C4-2B (cell line): ENCODE measurements at regions not wholly inside any gene's neighbourhood (a gene's known extent, or its start where the extent isn't known, plus 50 kb on each side); places are given as distances from the start of the nearest gene placed in this dataset.

ENCODE experiments used
- H3K27ac ChIP-seq: fragments of 450-650 bp; 2 replicates; pipeline ENCODE4 v1.5.1; 2017
- ZFX ChIP-seq: fragments of 450-650 bp; IDR thresholded peaks from 2 replicates; pipeline ENCODE4 v1.6.1; 2017
- TF ChIP-seq, protein P1 (sequence below): fragments of 450-650 bp; conservative IDR thresholded peaks from 2 replicates; pipeline ENCODE4 v1.5.1; 2017; ENCODE audit warnings: mild to moderate bottlenecking

DNA sequence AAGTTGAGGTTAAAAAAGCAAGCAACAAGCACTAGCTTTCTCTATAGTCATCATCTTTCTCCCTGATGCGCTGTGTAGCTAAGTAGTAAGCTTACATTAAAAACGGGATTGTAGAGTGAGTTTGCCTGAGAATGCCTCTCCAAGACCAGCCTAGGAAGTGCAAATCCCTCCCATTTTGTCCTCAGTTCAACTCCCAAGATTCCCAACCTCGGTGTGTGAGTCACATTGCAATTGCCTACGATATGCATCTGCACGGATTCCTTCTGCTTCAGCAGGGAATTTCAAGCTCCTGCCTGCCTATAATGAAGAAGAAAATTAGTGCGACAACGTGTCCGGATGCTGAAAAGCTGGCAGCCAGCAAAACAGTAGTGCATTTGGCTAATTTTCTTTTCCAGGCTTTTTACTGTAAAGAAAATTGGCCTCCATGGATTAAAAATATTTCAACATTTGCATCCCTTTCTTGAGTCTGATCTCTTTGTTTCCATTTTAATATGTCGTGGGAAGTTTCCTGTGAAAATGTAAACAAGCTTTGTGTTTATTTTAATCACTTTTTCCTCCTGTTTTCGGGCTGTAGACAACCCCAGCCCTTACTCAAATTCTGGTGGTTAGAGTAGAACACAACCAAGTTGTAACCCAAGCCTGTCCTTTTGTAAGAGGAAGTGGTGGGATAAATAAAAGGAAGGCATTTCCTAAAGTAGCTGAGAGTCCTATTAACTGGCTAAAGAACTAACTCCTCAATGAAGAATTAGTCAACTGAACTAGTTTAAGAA is 58.4 kb upstream of the TET2 start:
- no peak overlapping the region for H3K27ac ChIP-seq
- no peak for TF ChIP-seq ZFX
- TF ChIP-seq, protein P1, sequence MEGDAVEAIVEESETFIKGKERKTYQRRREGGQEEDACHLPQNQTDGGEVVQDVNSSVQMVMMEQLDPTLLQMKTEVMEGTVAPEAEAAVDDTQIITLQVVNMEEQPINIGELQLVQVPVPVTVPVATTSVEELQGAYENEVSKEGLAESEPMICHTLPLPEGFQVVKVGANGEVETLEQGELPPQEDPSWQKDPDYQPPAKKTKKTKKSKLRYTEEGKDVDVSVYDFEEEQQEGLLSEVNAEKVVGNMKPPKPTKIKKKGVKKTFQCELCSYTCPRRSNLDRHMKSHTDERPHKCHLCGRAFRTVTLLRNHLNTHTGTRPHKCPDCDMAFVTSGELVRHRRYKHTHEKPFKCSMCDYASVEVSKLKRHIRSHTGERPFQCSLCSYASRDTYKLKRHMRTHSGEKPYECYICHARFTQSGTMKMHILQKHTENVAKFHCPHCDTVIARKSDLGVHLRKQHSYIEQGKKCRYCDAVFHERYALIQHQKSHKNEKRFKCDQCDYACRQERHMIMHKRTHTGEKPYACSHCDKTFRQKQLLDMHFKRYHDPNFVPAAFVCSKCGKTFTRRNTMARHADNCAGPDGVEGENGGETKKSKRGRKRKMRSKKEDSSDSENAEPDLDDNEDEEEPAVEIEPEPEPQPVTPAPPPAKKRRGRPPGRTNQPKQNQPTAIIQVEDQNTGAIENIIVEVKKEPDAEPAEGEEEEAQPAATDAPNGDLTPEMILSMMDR, result no peak

DNA sequence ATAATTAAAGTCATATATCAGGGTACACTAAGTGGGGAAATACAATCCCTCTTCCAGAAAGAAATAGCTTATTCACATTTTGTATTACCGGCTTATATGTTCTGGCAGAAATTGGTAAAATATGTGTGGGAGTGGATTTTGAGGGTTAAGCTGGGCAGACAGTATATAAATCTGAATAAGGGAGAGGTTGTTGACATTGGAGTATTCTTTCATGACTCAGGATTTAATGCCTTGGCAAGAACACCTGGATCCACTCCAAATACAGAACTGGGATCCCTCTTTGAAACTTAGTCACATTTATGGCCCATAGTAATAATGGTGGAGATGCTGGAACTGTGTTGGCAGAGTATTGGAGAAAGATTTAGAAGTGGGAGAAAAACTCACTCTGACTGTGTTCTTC is 54.3 kb upstream of the TET2 start:
- TF ChIP-seq, protein P1, result no peak
- no peak for TF ChIP-seq ZFX
- no peak overlapping the region for H3K27ac ChIP-seq

DNA sequence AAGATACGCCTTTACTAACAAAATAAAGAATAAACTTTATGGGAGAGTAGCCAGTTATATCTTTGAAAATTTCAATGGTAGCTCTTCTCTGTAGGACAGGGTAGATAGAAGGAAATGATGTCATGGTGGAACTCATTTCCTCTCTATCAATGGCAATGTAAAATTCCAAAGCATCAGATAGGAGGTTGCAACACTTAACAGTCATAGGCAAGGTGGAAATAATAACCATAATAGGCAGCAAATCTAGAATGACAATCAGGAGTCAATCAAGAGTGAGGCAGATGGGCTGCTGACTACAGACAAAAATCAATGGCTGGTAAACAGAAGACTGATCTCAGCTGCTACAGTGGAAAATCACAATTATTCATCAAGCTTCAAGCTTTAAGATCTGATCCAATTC is 53.9 kb upstream of the TET2 start:
- no peak overlapping the region for H3K27ac ChIP-seq
- TF ChIP-seq, protein P1, result no peak
- no peak for TF ChIP-seq ZFX

DNA sequence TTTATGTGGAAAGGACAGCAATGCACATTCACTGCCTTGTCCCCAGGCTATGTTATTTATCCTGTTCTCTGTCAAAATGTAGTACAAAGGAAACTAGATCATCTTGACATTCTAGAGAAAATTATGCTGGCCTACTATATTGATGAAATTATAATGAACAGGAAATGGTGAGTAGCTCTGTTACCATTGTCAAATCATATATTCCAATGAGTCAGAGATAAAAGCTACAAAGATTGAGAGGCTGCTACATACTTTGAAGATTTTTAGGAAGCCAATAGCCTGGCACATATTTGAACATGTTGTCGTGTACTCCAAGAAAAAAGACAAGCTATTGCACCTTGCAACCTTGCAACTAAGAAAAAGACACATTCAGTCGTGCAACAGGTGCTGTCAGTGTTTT is 52.7 kb upstream of the TET2 start:
- no peak for TF ChIP-seq ZFX
- TF ChIP-seq, protein P1, result no peak
- H3K27ac ChIP-seq, result no peak overlapping the region
